WTC11 (cell line): ENCODE measurements at regions not wholly inside any gene's neighbourhood (a gene's known extent, or its start where the extent isn't known, plus 50 kb on each side); places are given as distances from the start of the nearest gene placed in this dataset.

ENCODE experiments used
- ATF3 ChIP-seq: sonication (generic); formaldehyde crosslinking; conservative IDR thresholded peaks from 2 replicates; pipeline ENCODE4 v1.8.1; 2022; ENCODE audit warnings: mild to moderate bottlenecking, missing genetic modification reagents
- CTCF ChIP-seq: fragments of 200-600 bp; IDR thresholded peaks from 2 replicates; pipeline ENCODE4 v1.8.0; 2022; ENCODE audit warnings: antibody characterized with exemption

GRCh38 chr2:45284621-45284995 is 275.4 kb upstream of the SIX2 start:
- TF ChIP-seq CTCF, result no peak
- no peak for TF ChIP-seq ATF3 (CRISPR knock-in tag)
